ENCODE measurements at regions not wholly inside any gene's neighbourhood (a gene's known extent, or its start where the extent isn't known, plus 50 kb on each side); places are given as distances from the start of the nearest gene placed in this dataset.

DNA sequence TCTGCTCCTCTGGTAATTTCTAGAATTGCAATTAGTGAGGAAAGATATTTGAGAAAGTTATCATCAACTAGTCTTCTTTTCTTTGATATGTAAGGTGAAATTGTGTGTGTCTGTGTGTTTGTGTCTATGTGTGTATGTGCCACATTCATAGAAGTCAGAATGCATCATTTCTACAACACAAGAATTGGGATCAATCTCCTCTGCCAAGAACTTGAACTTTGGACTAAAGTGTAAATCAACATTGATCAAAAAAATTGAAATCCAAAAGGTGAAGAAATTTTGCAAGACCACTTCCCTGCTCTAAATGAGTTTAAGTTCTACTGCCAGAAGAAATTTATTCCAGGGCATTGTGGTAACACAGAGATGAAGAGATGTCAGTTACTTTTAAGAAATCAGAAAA lies 1072.8 kb downstream of the GRM8 start:
- no peak for DNase-seq
- Histone ChIP-seq H3K4me3 (ENCODE audit: low read length) (no peak overlapping the region), H3K36me3 (ENCODE audit: control insufficient read depth, insufficient read depth, low read length) (no peaks in the 10 kb centered on the region), H3K4me1 (ENCODE audit: control insufficient read depth, insufficient read depth, low read length) (no peaks in the 10 kb centered on the region), H3K9me3 (ENCODE audit: control insufficient read depth, low read depth, low read length) (peaks cover 4% of the 10 kb centered on the region), H3K27me3 (ENCODE audit: control insufficient read depth, insufficient read depth, low read length) (no peaks in the 10 kb centered on the region), H3K27ac (ENCODE audit: low read length) (no peak overlapping the region)

DNA sequence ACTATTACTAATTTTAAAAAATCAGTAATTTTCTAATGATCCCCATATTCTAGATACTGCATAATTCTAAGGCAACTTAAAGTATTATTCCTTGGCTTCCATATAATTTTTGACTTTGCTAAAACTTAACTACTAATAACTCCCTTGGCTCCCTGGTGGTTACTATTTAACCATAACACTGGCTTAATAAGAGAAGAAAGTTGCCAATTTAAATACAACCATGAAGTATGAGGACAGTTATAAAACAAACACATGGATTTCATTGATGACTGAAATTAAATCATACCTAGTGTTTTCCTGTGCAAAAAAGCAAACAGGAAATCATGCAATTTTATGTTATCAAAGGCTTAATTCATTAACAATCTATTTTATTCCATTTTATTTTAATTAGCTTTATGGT lies 1073.9 kb downstream of the GRM8 start:
- Histone ChIP-seq H3K36me3 (ENCODE audit: control insufficient read depth, insufficient read depth, low read length) (no peaks in the 10 kb centered on the region), H3K4me1 (ENCODE audit: control insufficient read depth, insufficient read depth, low read length) (no peaks in the 10 kb centered on the region), H3K27ac (ENCODE audit: low read length) (no peak overlapping the region), H3K4me3 (ENCODE audit: low read length) (no peak overlapping the region), H3K9me3 (ENCODE audit: control insufficient read depth, low read depth, low read length) (peaks cover 4% of the 10 kb centered on the region), H3K27me3 (ENCODE audit: control insufficient read depth, insufficient read depth, low read length) (no peaks in the 10 kb centered on the region)
- DNase-seq = no peak

DNA sequence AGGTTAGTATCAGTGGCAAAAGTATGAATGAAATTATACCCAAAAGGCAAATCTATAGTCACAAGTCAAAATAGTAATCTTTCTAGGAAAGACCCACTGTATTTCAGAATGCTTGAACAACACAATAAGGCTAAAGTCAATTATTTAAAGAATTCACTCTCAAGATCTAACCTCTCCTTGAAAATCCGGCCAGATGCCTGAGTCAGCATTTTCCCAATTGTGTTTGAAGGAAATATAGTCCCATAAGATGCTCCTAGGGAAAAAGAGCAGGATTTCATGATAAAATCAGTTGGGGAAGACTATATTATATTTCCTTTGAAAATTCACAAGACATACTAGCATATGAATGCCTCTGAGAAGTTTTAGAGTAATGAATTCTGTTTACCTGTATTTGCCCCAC lies 1075.0 kb downstream of the GRM8 start:
- WGBS (ENCODE audit: insufficient coverage, low lambda C conversion rate) = 57% methylated on average over 1 of the region's 1 CpG
- H3K4me1 ChIP-seq (ENCODE audit: control insufficient read depth, insufficient read depth, low read length) = no peaks in the 10 kb centered on the region
- H3K4me3 ChIP-seq (ENCODE audit: low read length) = no peak overlapping the region
- H3K36me3 ChIP-seq (ENCODE audit: control insufficient read depth, insufficient read depth, low read length) = no peaks in the 10 kb centered on the region
- no peak overlapping the region for H3K27ac ChIP-seq (ENCODE audit: low read length)
- H3K27me3 ChIP-seq (ENCODE audit: control insufficient read depth, insufficient read depth, low read length) = no peaks in the 10 kb centered on the region
- H3K9me3 ChIP-seq (ENCODE audit: control insufficient read depth, low read depth, low read length) = peaks cover 4% of the 10 kb centered on the region
- DNase-seq = no peak

DNA sequence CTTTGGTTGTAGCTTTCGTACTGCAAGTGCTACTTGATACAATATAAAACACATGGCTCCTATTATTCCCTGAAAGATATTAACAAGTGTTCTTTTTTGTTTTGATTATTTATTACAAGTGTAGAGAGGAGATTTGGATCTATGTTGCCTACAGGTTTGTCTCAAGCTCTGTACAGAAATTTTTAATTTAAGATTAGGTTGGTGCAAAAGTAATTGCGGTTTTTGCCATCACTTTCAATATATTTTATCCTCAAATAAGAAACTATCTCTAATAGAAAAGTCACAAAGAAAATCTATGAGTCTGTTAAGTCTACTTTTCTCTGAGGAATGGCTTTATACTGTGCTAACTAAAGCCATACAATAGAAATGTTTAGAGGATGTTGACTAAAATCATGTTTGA lies 1086.1 kb downstream of the GRM8 start:
- 100% methylated on average over 1 of the region's 2 CpGs for WGBS (ENCODE audit: insufficient coverage, low lambda C conversion rate)
- H3K9me3 ChIP-seq (ENCODE audit: control insufficient read depth, low read depth, low read length) = no peaks in the 10 kb centered on the region
- H3K27me3 ChIP-seq (ENCODE audit: control insufficient read depth, insufficient read depth, low read length) = no peaks in the 10 kb centered on the region
- H3K36me3 ChIP-seq (ENCODE audit: control insufficient read depth, insufficient read depth, low read length) = no peaks in the 10 kb centered on the region
- no peak overlapping the region for H3K4me3 ChIP-seq (ENCODE audit: low read length)
- H3K4me1 ChIP-seq (ENCODE audit: control insufficient read depth, insufficient read depth, low read length) = no peaks in the 10 kb centered on the region
- H3K27ac ChIP-seq (ENCODE audit: low read length) = no peak overlapping the region
- no peak for DNase-seq

DNA sequence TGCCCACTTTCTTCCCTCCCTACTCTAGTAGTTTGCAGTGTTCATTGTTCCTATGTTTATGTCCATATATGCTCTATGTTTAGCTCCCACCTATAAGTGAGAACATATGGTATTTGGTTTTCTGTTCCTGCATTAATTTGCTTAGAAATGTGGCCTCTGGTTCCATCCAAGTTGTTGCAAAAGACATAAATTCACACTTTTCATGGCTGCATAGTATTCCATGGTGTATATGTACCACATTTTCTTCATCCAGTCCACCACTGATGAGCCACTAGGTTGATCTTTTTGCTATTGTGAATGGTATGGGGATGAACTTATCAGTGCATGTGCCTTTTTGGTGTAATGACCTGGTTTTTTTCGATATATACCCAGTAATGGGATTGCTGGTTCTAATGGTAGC lies 1089.1 kb downstream of the GRM8 start:
- no CpG with 5 or more reads among the region's 1 CpG for WGBS (ENCODE audit: insufficient coverage, low lambda C conversion rate)
- no peak overlapping the region for H3K27ac ChIP-seq (ENCODE audit: low read length)
- no peak overlapping the region for H3K4me3 ChIP-seq (ENCODE audit: low read length)
- DNase-seq = no peak
- no peaks in the 10 kb centered on the region for H3K36me3 ChIP-seq (ENCODE audit: control insufficient read depth, insufficient read depth, low read length)
- no peaks in the 10 kb centered on the region for H3K9me3 ChIP-seq (ENCODE audit: control insufficient read depth, low read depth, low read length)
- no peaks in the 10 kb centered on the region for H3K4me1 ChIP-seq (ENCODE audit: control insufficient read depth, insufficient read depth, low read length)
- no peaks in the 10 kb centered on the region for H3K27me3 ChIP-seq (ENCODE audit: control insufficient read depth, insufficient read depth, low read length)

DNA sequence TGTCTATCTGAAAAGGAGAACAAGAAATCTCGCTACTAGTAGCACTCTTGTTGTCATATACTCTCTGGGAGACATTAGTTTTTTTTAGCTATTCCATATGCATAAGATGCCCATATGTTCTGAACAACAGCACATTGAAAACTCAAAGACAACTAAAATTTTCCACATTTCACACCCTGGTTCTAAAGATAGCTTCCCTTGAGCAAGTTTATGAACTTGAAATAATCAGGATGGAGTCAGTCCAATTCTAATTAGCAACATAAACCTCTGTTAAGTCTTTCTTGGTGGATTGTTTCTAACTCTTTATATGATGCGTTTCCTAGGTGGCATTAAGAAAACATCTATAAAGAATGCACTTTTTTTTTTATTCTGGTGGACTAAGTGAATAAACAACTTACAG lies 1095.3 kb downstream of the GRM8 start:
- Histone ChIP-seq H3K27me3 (ENCODE audit: control insufficient read depth, insufficient read depth, low read length) (no peaks in the 10 kb centered on the region), H3K36me3 (ENCODE audit: control insufficient read depth, insufficient read depth, low read length) (no peaks in the 10 kb centered on the region), H3K27ac (ENCODE audit: low read length) (no peak overlapping the region), H3K4me3 (ENCODE audit: low read length) (no peak overlapping the region), H3K4me1 (ENCODE audit: control insufficient read depth, insufficient read depth, low read length) (no peaks in the 10 kb centered on the region), H3K9me3 (ENCODE audit: control insufficient read depth, low read depth, low read length) (no peaks in the 10 kb centered on the region)
- no peak for DNase-seq
- no CpG with 5 or more reads among the region's 2 CpGs for WGBS (ENCODE audit: insufficient coverage, low lambda C conversion rate)

DNA sequence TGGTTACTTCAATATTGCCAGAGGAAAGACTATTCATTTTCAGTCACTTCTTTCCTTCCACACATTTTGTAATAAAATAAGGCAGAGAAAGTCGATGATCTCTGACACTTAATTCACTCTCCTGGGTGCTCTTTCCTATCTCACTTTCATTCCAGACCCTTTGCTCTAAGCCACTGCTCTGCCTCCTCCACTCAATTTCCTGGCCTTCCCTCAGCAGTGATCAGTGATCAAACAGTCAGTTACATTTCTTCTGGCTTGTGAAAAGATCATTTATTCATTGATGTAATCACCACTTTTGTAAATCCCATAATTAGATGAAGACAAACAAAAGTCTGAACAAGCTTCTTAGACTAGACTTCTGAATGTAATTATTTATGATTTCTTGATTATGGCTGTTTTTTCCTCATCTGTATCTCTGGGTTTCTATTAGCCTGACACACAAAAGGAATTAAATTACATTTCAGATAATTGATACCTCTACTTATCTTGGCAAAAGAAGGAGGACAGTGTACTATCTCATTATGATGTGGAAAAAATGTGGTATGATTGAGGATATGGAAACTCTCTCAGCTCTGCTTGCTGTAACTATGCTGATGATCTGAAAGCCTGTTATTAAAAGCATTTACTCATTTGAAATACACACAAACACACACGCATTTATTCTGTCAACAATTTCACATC lies 1102.3 kb downstream of the GRM8 start:
- 60% methylated on average over 1 of the region's 2 CpGs for WGBS (ENCODE audit: insufficient coverage, low lambda C conversion rate)
- Histone ChIP-seq H3K27me3 (ENCODE audit: control insufficient read depth, insufficient read depth, low read length) (no peaks in the 10 kb centered on the region), H3K4me1 (ENCODE audit: control insufficient read depth, insufficient read depth, low read length) (no peaks in the 10 kb centered on the region), H3K36me3 (ENCODE audit: control insufficient read depth, insufficient read depth, low read length) (no peaks in the 10 kb centered on the region), H3K27ac (ENCODE audit: low read length) (no peak overlapping the region), H3K9me3 (ENCODE audit: control insufficient read depth, low read depth, low read length) (no peaks in the 10 kb centered on the region), H3K4me3 (ENCODE audit: low read length) (no peak overlapping the region)
- DNase-seq = peak in 1 of 2 donors; percentile 2

DNA sequence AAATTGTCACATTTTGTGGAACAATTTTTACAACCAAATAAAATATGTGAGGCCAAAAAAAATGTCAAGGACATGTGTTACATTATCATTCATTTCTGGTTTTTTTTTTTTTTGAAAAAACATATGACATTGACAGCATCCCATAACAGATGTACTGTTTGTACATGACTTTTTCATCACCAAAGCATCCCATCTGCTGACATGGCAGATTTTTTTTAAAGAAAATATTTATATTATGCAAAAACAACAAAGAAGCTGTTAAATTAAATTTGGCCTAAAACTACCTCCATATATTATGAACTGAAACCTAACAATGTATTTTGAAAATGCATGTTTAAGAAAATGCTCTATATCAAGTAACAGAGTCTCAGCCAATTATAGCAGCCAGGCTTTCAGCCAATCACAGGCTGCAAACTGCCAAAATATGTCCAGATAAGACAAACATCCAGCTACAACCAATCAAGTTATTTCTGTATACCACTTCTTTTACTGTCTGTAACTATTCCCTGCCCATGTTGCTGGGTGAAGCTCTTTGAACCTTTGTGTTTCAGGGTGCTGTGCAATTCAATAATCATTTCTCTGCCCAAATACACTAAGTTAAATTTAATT lies 1111.8 kb downstream of the GRM8 start:
- Histone ChIP-seq H3K27me3 (ENCODE audit: control insufficient read depth, insufficient read depth, low read length) (no peaks in the 10 kb centered on the region), H3K36me3 (ENCODE audit: control insufficient read depth, insufficient read depth, low read length) (no peaks in the 10 kb centered on the region), H3K27ac (ENCODE audit: low read length) (no peak overlapping the region), H3K4me1 (ENCODE audit: control insufficient read depth, insufficient read depth, low read length) (no peaks in the 10 kb centered on the region), H3K9me3 (ENCODE audit: control insufficient read depth, low read depth, low read length) (no peaks in the 10 kb centered on the region), H3K4me3 (ENCODE audit: low read length) (no peak overlapping the region)
- DNase-seq = no peak

DNA sequence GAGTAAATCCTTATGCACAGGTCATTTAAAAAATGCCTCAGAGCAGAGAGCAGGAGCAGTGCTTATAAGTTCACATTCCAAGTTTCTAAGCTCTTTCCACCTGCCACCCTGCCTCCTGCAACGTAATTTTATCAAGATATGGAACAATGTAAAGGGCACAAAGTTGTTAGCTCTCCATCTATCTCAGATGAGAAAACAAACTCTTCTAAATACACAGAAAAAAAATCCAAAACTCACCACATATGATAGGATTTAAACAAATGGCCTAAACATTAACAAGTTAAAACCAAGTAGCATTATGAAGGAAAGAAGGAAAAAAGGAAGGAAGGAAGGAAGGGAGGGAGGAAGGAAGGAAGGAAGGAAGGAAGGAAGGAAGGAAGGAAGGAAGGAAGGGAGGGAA lies 1132.8 kb downstream of the GRM8 start:
- Histone ChIP-seq H3K9me3 (ENCODE audit: control insufficient read depth, low read depth, low read length) (peaks cover 2% of the 10 kb centered on the region), H3K4me1 (ENCODE audit: control insufficient read depth, insufficient read depth, low read length) (no peaks in the 10 kb centered on the region), H3K4me3 (ENCODE audit: low read length) (no peak overlapping the region), H3K27me3 (ENCODE audit: control insufficient read depth, insufficient read depth, low read length) (no peaks in the 10 kb centered on the region), H3K36me3 (ENCODE audit: control insufficient read depth, insufficient read depth, low read length) (no peaks in the 10 kb centered on the region), H3K27ac (ENCODE audit: low read length) (no peak overlapping the region)
- DNase-seq = no peak
- 20% methylated on average over 1 of the region's 1 CpG for WGBS (ENCODE audit: insufficient coverage, low lambda C conversion rate)

DNA sequence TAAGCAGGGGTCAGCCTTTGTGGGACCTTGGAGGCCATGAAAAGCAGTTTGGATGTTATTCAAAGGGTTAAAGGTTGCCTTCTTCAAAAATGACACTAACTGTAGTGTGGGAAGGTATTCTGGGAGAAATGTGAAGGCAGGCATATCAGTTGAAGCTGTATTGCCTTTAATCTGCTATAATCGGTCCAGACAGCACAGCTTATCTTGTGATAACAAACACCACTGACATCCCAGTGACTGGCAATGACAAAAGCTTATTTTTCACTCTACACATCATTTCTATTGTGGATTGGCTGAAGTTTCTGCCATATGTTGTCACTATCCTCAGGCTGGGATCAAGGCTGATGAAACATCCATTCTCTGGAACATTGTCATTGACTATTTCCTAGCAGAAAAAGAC lies 1149.2 kb downstream of the GRM8 start:
- no peak for DNase-seq
- no peaks in the 10 kb centered on the region for H3K36me3 ChIP-seq (ENCODE audit: control insufficient read depth, insufficient read depth, low read length)
- H3K27ac ChIP-seq (ENCODE audit: low read length) = no peak overlapping the region
- no peaks in the 10 kb centered on the region for H3K9me3 ChIP-seq (ENCODE audit: control insufficient read depth, low read depth, low read length)
- H3K4me3 ChIP-seq (ENCODE audit: low read length) = no peak overlapping the region
- H3K27me3 ChIP-seq (ENCODE audit: control insufficient read depth, insufficient read depth, low read length) = no peaks in the 10 kb centered on the region
- H3K4me1 ChIP-seq (ENCODE audit: control insufficient read depth, insufficient read depth, low read length) = no peaks in the 10 kb centered on the region
- WGBS (ENCODE audit: insufficient coverage, low lambda C conversion rate) = no CpG with 5 or more reads among the region's 1 CpG

DNA sequence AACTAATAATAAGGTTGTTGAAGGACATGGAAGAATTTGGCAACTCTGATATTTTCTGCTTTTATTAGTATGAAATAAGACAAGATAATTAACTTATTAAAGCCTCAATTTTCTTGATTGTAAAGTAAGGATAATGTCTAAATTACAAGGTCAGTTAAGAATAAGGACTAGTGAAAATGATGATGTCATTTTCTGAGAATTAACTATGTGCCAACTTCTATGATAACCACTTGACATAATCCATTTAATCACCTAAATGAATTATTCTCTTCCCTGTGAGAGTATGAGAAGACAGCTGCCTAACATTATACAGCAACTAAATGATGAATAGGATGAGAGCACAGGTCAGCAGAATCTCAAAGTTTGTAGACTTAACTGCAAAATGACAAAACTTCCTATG lies 1153.4 kb upstream of the POT1 start:
- Histone ChIP-seq H3K4me3 (ENCODE audit: low read length) (no peak overlapping the region), H3K36me3 (ENCODE audit: control insufficient read depth, insufficient read depth, low read length) (no peaks in the 10 kb centered on the region), H3K27me3 (ENCODE audit: control insufficient read depth, insufficient read depth, low read length) (no peaks in the 10 kb centered on the region), H3K4me1 (ENCODE audit: control insufficient read depth, insufficient read depth, low read length) (no peaks in the 10 kb centered on the region), H3K9me3 (ENCODE audit: control insufficient read depth, low read depth, low read length) (peaks cover 5% of the 10 kb centered on the region), H3K27ac (ENCODE audit: low read length) (no peak overlapping the region)
- no peak for DNase-seq

Data from large intestine (tissue), 3 donors.